Pancreas (tissue), 10 donors: ENCODE measurements at regions not wholly inside any gene's neighbourhood (a gene's known extent, or its start where the extent isn't known, plus 50 kb on each side); places are given as distances from the start of the nearest gene placed in this dataset.

Experiments
- ATAC-seq, 4 donors: fragments of 200-7000 bp; cut with Tn5 transposase; one replicate each; pipeline versions ENCODE4 v1.8.0 to v1.9.1; 2020; ENCODE audit warnings: mild to moderate bottlenecking in 4 of 4, moderate library complexity in 4 of 4
- DNase-seq, 6 donors: peaks; one replicate each; pipeline ENCODE4 v3.0.0-alpha.2; 2020
- FAIRE-seq: peaks from 2 replicates; lab custom pipeline; 2012; peaks lifted over from hg19 to GRCh38; lab: Jason Lieb, UNC
- H3K27ac ChIP-seq, 4 donors: fragments of 200-600 bp; sonication (generic); 1 replicate in 3 of 4; 2 replicates in 1 of 4; pipeline versions ENCODE4 v1.5.0 to v1.8.0; 2020
- H3K27me3 ChIP-seq, 4 donors: fragments of 200-600 bp; one replicate each; pipeline ENCODE4 v1.8.0; 2021
- H3K36me3 ChIP-seq, 3 donors: fragments of 200-600 bp; sonication (generic) in 1 of 3; one replicate each; pipeline versions ENCODE4 v1.5.0 to v1.8.0; 2020 to 2021
- H3K4me1 ChIP-seq, 3 donors: fragments of 200-600 bp; one replicate each; pipeline ENCODE4 v1.8.0; 2021
- H3K4me3 ChIP-seq, 4 donors: fragments of 200-600 bp; sonication (generic) in 2 of 4; one replicate each; pipeline versions ENCODE4 v1.5.0 to v1.8.0; 2020 to 2021
- H3K9me3 ChIP-seq, 4 donors: fragments of 200-600 bp; one replicate each; pipeline ENCODE4 v1.8.0; 2021
- CTCF ChIP-seq, 4 donors: fragments of 200-600 bp; sonication (generic) in 3 of 4; IDR thresholded peaks; one replicate each; pipeline versions ENCODE4 v1.5.0 to v1.8.0; 2021; ENCODE audit warnings: antibody characterized with exemption in 4 of 4
- WGBS, 2 donors: extraction: QIAGEN DNeasy Blood & Tissue Kit; methylation state at CpG; one replicate each; pipeline ENCODE4 v1.1.7; 2013; 5-methylcytosine and 5-hydroxymethylcytosine counted together
- intact Hi-C, 3 donors: fragments of 100-400 bp; cut with DNase I; formaldehyde crosslinking; loops; one replicate each; pipeline versions ENCODE4 v1.11.1 to v1.14.2; 2022
- donor health status: healthy with polysubstance abuse.
- donor health status: DM: no; HTN: no; CAD: no; lungs with moderate emphysema.
- donor health status: DM: no; HTN: no; CAD: no.
- donor health status: control.
- donor health status: control.
- donor health status: Bipolar disorder and iron deficiency.
- donor health status: DM: yes; HTN: yes; CAD: no.
- donor health status: DM: no; HTN: no; CAD: no.
- donor health status: DM: no; HTN: no; CAD: no.
- donor health status: DM: yes; HTN: yes; CAD: no.

DNA sequence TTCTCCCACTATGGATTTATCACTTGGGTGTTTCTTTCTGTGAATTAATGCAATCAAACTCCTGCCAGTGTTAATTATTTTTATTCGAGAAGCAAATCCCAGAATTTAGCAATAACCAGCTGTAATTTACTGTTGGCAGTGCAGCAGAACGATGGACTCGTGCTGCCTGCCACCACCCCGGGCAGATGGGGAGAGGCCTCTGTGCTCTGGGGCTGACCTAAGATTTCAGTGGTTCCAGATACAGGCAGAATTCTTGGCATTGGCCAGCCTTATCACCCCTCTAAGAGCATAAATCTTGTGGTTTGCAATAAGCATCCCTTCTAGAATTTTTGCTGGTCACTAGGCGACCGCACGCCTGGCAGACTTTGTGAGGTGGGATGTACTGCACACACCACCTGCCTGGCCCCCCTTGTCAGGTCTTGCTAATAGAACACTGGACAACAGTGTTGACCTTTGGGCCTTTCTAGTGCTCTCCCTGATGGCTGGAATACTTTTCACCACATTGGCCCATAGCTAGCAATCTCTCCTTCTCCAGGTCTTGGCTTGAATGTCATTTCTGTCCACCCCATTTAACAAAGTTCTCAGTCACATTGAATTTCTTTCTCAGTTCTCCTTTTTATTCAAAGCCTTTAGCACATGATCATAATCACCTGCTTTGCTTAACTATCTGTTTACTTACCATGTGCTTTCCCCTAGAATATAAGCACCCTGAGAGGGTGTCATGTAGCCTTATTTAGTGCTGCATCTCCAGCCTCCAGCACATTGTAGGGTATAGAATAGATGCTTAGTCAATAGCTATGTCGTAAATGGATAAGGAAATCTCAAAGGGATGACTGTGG lies 122.1 kb upstream of the DYNLRB2 start:
- 80 to 88% methylated on average over 8 of the region's 8 CpGs for WGBS, 2 donors
- Histone ChIP-seq H3K27ac (no peak overlapping the region), H3K36me3 (no peaks in the 10 kb centered on the region), H3K4me3 (no peak overlapping the region), H3K4me1 (no peaks in the 10 kb centered on the region), H3K27me3 (no peaks in the 10 kb centered on the region), H3K9me3 (no peaks in the 10 kb centered on the region)
- FAIRE-seq (no peak), ATAC-seq (no peak), DNase-seq (no peak)
- no peak for TF ChIP-seq CTCF (IDR thresholded peaks at IDR 0.05)
- intact Hi-C loops: no loop called here

DNA sequence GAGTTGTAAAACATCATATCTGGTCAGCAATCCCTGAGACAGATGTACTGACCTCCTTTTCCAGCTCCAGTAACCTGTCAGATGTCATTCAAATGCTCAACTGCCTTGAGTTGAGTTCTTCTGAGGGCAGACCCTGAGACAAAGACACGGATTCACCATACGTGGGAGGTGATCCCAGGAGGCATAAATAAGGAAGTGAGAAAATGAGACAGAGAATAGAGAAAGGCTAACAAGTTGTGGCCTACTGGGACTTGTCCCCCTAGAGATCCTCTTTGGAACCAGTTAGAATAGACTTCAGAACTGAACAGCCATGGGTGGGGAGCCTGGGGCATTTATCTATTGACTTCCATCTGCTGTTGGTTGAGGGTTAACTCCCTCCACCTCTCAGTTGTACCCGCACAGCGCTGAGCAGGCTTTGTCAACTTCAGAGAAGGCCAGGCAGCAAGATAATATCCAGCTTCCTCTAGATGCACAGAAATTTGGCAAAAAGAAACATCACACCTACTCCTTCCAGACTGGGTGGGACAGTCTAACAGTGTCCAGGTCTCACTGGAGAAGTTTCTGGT lies 123.0 kb upstream of the DYNLRB2 start:
- 70 to 88% methylated on average over 4 of the region's 4 CpGs for WGBS, 2 donors

DNA sequence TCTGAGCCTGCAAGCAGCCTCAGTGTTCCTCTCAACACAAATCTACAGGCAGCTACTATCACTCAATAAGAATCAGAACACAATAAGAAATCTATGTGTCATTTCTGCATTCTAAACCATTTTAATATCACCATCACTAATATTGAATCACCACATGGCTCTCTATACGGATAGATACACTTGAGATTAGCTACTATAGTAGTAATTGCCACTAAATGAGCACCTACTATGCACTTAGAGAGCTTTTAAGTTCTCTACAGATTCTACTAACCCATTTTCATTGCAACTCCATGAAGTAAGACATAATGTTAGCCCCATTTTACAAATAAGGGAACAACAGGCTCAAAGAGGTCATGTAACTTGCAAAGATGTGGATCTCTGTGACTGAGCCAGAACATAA lies 132.8 kb upstream of the DYNLRB2 start:
- intact Hi-C loops: no loop called here
- no peak for DNase-seq
- ATAC-seq: no peak
- Histone ChIP-seq H3K36me3 (no peaks in the 10 kb centered on the region), H3K27me3 (no peaks in the 10 kb centered on the region), H3K4me1 (no peaks in the 10 kb centered on the region), H3K9me3 (no peaks in the 10 kb centered on the region), H3K27ac (no peak overlapping the region), H3K4me3 (no peak overlapping the region)
- TF ChIP-seq CTCF (IDR thresholded peaks at IDR 0.05): no peak
- FAIRE-seq: no peak
- WGBS, 2 donors: 90 to 94% methylated on average over 1 of the region's 1 CpG

More for the DNA sequence above, 123.0 kb upstream of the DYNLRB2 start:
- no peaks in the 10 kb centered on the region for H3K27me3 ChIP-seq
- TF ChIP-seq CTCF (IDR thresholded peaks at IDR 0.05): no peak
- no peaks in the 10 kb centered on the region for H3K36me3 ChIP-seq
- H3K27ac ChIP-seq: no peak overlapping the region
- intact Hi-C loops: no loop called here
- no peak overlapping the region for H3K4me3 ChIP-seq
- DNase-seq: no peak
- no peaks in the 10 kb centered on the region for H3K9me3 ChIP-seq
- no peak for FAIRE-seq
- no peaks in the 10 kb centered on the region for H3K4me1 ChIP-seq
- ATAC-seq: no peak

GRCh38 chr16:80407265-80407987 lies 133.4 kb upstream of the DYNLRB2 start:
- Histone ChIP-seq H3K27me3 (no peaks in the 10 kb centered on the region), H3K9me3 (no peaks in the 10 kb centered on the region), H3K4me1 (no peaks in the 10 kb centered on the region), H3K4me3 (no peak overlapping the region), H3K27ac (no peak overlapping the region), H3K36me3 (no peaks in the 10 kb centered on the region)
- ATAC-seq: peak in 2 of 4 donors; percentile 38 to 65
- intact Hi-C loops: no loop called here
- WGBS, 2 donors: 38 to 39% methylated on average over 3 of the region's 3 CpGs
- TF ChIP-seq CTCF (IDR thresholded peaks at IDR 0.05): no peak
- DNase-seq: no peak
- FAIRE-seq: no peak
